Suppressor macrophage treated with lipopolysaccharide for 1 hour (primary cell): ENCODE measurements at regions not wholly inside any gene's neighbourhood (a gene's known extent, or its start where the extent isn't known, plus 50 kb on each side); places are given as distances from the start of the nearest gene placed in this dataset.

Experiments used
- DNase-seq, 3 donors: peaks; one replicate each; pipeline ENCODE4 v3.0.0-alpha.2; 2020 to 2022

GRCh38 chr17:56739376-56739775 lies 94.3 kb downstream of the C17orf67 start:
- no peak for DNase-seq

- no peak for DNase-seq
Measured at GRCh38 chr17:56739776-56740175, 93.9 kb downstream of the C17orf67 start.

- no peak for DNase-seq
Measured at GRCh38 chr17:56740481-56740880, 93.2 kb downstream of the C17orf67 start.
